HG03175 (cell line): ENCODE measurements at regions not wholly inside any gene's neighbourhood (a gene's known extent, or its start where the extent isn't known, plus 50 kb on each side); places are given as distances from the start of the nearest gene placed in this dataset.

Experiments
- ATAC-seq: cut with Tn5 transposase; IDR thresholded peaks from one replicate; pipeline ENCODE4 v1.9.1; 2021; ENCODE audit warnings: mild to moderate bottlenecking, moderate library complexity; ENCODE audit not compliant: unreplicated experiment

- ATAC-seq, result no peak
Measured at GRCh38 chr18:72942766-72943165, 75.0 kb upstream of the NETO1 start.

DNA sequence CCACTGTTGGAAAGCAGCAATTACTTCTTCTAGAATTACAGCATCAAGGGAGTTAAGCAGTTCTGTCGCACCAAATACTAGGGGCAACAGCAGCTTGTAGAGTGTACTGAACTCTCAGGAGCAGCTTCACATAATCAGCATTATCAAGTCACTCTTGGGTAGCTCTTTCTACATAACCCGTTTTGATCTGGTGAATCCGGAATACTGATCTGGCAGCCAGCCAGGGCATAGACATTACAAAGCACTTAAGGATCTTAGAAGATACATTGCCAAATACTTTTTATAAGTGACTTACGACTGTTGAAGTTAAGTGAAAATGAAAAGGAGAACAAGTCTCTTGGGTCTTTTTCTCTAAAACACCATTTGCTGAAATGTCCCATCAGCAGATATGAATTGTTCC, 73.2 kb upstream of the NETO1 start:
- no peak for ATAC-seq

DNA sequence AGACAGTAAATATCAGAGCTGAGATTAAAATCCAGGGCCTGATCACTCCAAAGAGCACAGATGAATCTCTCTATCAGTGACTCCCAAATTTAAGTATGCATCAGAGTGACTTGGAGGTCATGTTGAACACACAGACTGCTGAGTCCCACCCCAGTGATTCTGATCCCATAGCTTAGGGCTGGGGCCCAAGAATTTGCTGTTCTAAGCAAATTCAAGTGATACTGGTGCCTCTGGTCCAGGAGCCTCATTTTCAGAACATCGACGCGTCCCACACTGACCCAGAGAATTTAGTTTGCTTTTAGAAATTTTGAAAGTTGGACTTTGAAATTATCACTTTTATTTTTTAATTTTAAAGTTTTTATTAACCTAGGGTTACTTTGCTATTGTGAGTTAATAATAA, 72.7 kb upstream of the NETO1 start:
- no peak for ATAC-seq

- ATAC-seq, result no peak
Measured at GRCh38 chr18:72935744-72936143, 68.0 kb upstream of the NETO1 start.

DNA sequence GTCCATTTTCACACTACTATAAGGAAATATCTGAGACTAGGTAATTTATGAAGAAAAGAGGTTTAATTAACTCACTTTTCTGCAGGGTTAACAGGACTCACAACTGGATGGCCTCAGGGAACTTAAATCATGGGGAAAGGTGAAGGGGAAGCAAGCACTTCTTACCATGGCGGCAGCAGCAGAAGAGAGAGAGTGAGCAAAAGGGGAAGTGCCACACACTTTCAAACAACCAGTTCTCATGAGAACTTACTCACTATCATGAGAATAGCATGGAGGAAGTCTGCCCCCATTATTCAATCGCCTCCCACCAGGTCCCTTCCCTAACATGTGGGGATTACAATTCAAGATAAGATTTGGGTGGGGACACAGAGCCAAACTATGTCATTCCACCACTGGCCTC, 55.1 kb upstream of the NETO1 start:
- no peak for ATAC-seq
